CD14-positive monocyte (primary cell): ENCODE measurements at regions not wholly inside any gene's neighbourhood (a gene's known extent, or its start where the extent isn't known, plus 50 kb on each side); places are given as distances from the start of the nearest gene placed in this dataset.

Source experiments
- DNase-seq, 3 donors: peaks; one replicate each; pipeline ENCODE4 v3.0.0-alpha.2; 2011 to 2022
- H2AFZ ChIP-seq: 2 replicates; pipeline ENCODE4 v1.6.0; 2012; ENCODE audit warnings: mild to moderate bottlenecking, low read depth, low read length, inconsistent platforms; ENCODE audit not compliant: insufficient read depth, poor library complexity, severe bottlenecking
- H3K27ac ChIP-seq, 2 donors: 1 replicate in 1 of 2; 2 replicates in 1 of 2; pipeline ENCODE4 v1.5.1; 2012 to 2013; ENCODE audit warnings: low read length in 2 of 2, control low read depth in 1 of 2, inconsistent platforms in 1 of 2, low read depth in 1 of 2, mild to moderate bottlenecking in 1 of 2
- H3K27me3 ChIP-seq, 2 donors: one replicate each; pipeline versions ENCODE4 v1.6.0 to v1.6.1; 2011 to 2013; ENCODE audit warnings: low read length in 2 of 2; ENCODE audit not compliant: control insufficient read depth in 2 of 2, insufficient read depth in 2 of 2
- H3K36me3 ChIP-seq, 2 donors: replicated peaks in 1 of 2; 1 replicate in 1 of 2; 2 replicates in 1 of 2; pipeline versions ENCODE4 v1.5.1 to v1.6.1; 2012 to 2013; ENCODE audit warnings: low read length in 2 of 2, control low read depth in 1 of 2, inconsistent platforms in 1 of 2, mild to moderate bottlenecking in 1 of 2; ENCODE audit not compliant: insufficient read depth in 2 of 2, control insufficient read depth in 1 of 2
- H3K4me1 ChIP-seq, 2 donors: 1 replicate in 1 of 2; 2 replicates in 1 of 2; pipeline versions ENCODE4 v1.5.1 to v1.6.1; 2012 to 2013; ENCODE audit warnings: low read length in 2 of 2, control low read depth in 1 of 2, inconsistent platforms in 1 of 2, mild to moderate bottlenecking in 1 of 2, moderate library complexity in 1 of 2; ENCODE audit not compliant: insufficient read depth in 2 of 2, control insufficient read depth in 1 of 2
- H3K4me2 ChIP-seq: replicated peaks from 2 replicates; pipeline ENCODE3; 2012; ENCODE audit warnings: low read length, moderate library complexity, mild to moderate bottlenecking; ENCODE audit not compliant: poor library complexity, severe bottlenecking; ENCODE audit errors: extremely low read depth
- H3K4me3 ChIP-seq, 3 experiments: fragments of 200-600 bp in 1 of 3; sonication (generic) in 1 of 3; replicated peaks in 1 of 3; 1 replicate in 2 of 3; 2 replicates in 1 of 3; pipeline ENCODE4 v1.5.1; 2011 to 2013; ENCODE audit warnings: low read length in 3 of 3, mild to moderate bottlenecking in 3 of 3, control low read depth in 2 of 3, low read depth in 2 of 3, inconsistent platforms in 1 of 3, moderate library complexity in 1 of 3
- H3K79me2 ChIP-seq: 2 replicates; pipeline ENCODE4 v1.6.0; 2012; ENCODE audit warnings: mild to moderate bottlenecking, control low read depth, inconsistent platforms, low read length, moderate library complexity; ENCODE audit not compliant: insufficient read depth
- H3K9ac ChIP-seq: 2 replicates; pipeline ENCODE4 v1.6.0; 2017; ENCODE audit warnings: low read length, mild to moderate bottlenecking; ENCODE audit not compliant: insufficient read depth, poor library complexity, severe bottlenecking
- H3K9me3 ChIP-seq, 2 donors: replicated peaks in 1 of 2; 1 replicate in 1 of 2; 2 replicates in 1 of 2; pipeline versions ENCODE4 v1.5.1 to v1.6.1; 2012 to 2013; ENCODE audit warnings: low read length in 2 of 2, control low read depth in 1 of 2; ENCODE audit not compliant: control insufficient read depth in 1 of 2, insufficient read depth in 1 of 2
- H4K20me1 ChIP-seq: 2 replicates; pipeline ENCODE4 v1.6.0; 2012; ENCODE audit warnings: mild to moderate bottlenecking, low read length, control low read depth, moderate library complexity; ENCODE audit not compliant: insufficient read depth
- H3K27ac Mint-ChIP-seq, 7 donors: one replicate each; pipeline ENCODE4 v1.8.0; 2020; ENCODE audit warnings: mild to moderate bottlenecking in 7 of 7, mixed read lengths in 7 of 7, moderate library complexity in 6 of 7, inconsistent platforms in 2 of 7
- H3K27me3 Mint-ChIP-seq, 3 donors: one replicate each; pipeline ENCODE4 v1.8.0; 2021 to 2022; ENCODE audit warnings: low read depth in 3 of 3, mild to moderate bottlenecking in 3 of 3, mixed read lengths in 3 of 3, moderate library complexity in 3 of 3, inconsistent platforms in 1 of 3
- H3K36me3 Mint-ChIP-seq, 2 donors: one replicate each; pipeline ENCODE4 v1.8.0; 2020; ENCODE audit warnings: mixed read lengths in 2 of 2, inconsistent platforms in 1 of 2, mild to moderate bottlenecking in 1 of 2
- H3K4me1 Mint-ChIP-seq: one replicate; pipeline ENCODE4 v1.8.0; 2020; ENCODE audit warnings: mild to moderate bottlenecking, mixed read lengths
- H3K4me3 Mint-ChIP-seq, 2 donors: one replicate each; pipeline ENCODE4 v1.8.0; 2020; ENCODE audit warnings: mild to moderate bottlenecking in 2 of 2, mixed read lengths in 2 of 2, moderate library complexity in 1 of 2
- H3K9me3 Mint-ChIP-seq, 7 donors: one replicate each; pipeline ENCODE4 v1.8.0; 2020 to 2022; ENCODE audit warnings: mixed read lengths in 7 of 7, mild to moderate bottlenecking in 6 of 7, moderate library complexity in 6 of 7, inconsistent platforms in 2 of 7
- WGBS: methylation state at CpG from one replicate; pipeline ENCODE4 v1.1.5; 2013; ENCODE audit warnings: missing lambda C conversion rate; ENCODE audit not compliant: insufficient coverage; 5-methylcytosine and 5-hydroxymethylcytosine counted together
- intact Hi-C, 2 donors: fragments of 100-400 bp; cut with micrococcal nuclease; formaldehyde crosslinking; loops; one replicate each; pipeline versions ENCODE4 v1.15.0 to v1.15.1; 2023
- TF ChIP-seq, protein P1 (sequence below): fragments of 200-600 bp; IDR thresholded peaks from one replicate; pipeline ENCODE4 v1.8.0; 2022; ENCODE audit warnings: antibody characterized with exemption, mild to moderate bottlenecking

DNA sequence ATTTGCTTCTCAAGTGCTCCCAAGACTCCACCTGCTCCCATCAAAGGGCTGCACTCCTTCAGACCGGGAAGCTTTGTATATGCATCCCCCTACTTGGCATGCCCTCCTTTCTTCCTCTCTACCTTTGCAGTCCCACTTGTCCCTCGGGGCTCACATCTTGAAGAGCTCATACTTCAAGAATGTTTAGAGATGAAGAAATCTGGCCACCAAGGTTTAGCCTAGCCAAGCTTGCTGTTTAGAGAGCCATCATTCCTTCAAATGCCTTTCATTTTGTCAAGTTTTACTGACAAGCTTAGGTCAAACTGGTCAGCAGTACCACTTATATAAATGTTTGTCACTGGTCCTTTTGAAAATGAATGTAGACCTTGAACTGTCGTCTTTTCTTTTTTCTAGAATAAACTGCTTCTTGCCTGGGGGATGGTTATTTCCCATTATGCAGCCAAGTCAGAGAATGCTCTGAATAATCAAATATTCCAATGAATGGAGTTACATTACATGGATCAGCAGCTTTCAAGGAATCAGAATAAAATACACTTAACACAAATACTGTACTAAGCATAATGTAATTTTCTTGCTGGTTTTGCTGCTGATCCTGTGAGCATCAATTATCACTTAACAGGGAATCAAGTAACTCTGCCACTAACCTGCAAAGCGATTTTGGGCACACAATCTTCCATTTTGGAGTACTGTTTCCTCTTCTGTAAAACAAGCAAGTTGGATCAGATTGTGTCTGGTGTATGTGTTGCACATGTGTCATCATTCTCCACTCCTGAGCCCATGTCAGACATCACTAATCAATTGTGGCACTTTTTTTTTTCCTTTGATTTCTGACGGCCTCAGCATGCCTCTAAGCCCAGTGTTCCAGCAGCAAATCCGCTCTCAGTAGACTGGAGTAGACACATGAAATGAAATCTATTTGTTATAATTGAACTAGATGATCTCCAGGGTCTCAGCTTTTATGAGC lies 357.9 kb downstream of the PTEN start:
- H3K27ac ChIP-seq, result no peak overlapping the region
- H3K9me3 ChIP-seq, result no peaks in the 10 kb centered on the region
- H4K20me1 ChIP-seq, result no peaks in the 10 kb centered on the region
- Mint-ChIP-seq H3K27ac (no peak overlapping the region), H3K27me3 (peaks cover 0 to 1% (median 0%) of the 10 kb centered on the region in 3 donors), H3K36me3 (no peaks in the 10 kb centered on the region), H3K4me1 (peaks cover 9% of the 10 kb centered on the region), H3K4me3 (no peak overlapping the region), H3K9me3 (peaks cover 0 to 2% (median 0%) of the 10 kb centered on the region in 7 donors)
- DNase-seq, result no peak
- H3K36me3 ChIP-seq, result no peaks in the 10 kb centered on the region
- no peak overlapping the region for H3K9ac ChIP-seq
- WGBS, result 100% methylated on average over 1 of the region's 6 CpGs
- no peak overlapping the region for H2AFZ ChIP-seq
- TF ChIP-seq, protein P1, sequence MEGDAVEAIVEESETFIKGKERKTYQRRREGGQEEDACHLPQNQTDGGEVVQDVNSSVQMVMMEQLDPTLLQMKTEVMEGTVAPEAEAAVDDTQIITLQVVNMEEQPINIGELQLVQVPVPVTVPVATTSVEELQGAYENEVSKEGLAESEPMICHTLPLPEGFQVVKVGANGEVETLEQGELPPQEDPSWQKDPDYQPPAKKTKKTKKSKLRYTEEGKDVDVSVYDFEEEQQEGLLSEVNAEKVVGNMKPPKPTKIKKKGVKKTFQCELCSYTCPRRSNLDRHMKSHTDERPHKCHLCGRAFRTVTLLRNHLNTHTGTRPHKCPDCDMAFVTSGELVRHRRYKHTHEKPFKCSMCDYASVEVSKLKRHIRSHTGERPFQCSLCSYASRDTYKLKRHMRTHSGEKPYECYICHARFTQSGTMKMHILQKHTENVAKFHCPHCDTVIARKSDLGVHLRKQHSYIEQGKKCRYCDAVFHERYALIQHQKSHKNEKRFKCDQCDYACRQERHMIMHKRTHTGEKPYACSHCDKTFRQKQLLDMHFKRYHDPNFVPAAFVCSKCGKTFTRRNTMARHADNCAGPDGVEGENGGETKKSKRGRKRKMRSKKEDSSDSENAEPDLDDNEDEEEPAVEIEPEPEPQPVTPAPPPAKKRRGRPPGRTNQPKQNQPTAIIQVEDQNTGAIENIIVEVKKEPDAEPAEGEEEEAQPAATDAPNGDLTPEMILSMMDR, result no peak
- H3K4me3 ChIP-seq, result no peak overlapping the region
- intact Hi-C loops, result no loop called here
- H3K4me1 ChIP-seq, result no peaks in the 10 kb centered on the region
- H3K27me3 ChIP-seq, result no peaks in the 10 kb centered on the region
- H3K79me2 ChIP-seq, result no peaks in the 10 kb centered on the region
- no peak overlapping the region for H3K4me2 ChIP-seq

DNA sequence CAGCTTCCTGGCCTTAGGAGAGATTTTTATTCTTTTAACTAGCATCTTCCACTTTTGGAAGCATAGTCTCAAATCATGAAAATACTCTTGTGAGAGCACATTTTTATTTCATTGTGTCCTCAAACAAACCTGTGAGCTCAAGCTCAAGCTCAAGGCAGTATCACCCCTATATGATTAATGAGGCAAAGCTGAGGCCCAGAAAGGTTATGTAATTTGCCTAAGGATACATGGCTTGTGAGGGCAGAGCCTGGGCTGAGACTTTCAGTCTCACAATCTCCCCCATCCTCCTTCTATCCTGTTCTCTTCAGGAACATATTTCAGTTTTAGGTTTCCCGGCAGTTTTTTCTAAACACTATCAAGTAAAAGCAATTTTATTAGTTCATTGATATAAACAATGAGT lies 359.5 kb downstream of the PTEN start:
- intact Hi-C loops, result no loop called here
- Mint-ChIP-seq H3K4me3 (no peak overlapping the region), H3K4me1 (peaks cover 14% of the 10 kb centered on the region), H3K27ac (no peak overlapping the region), H3K27me3 (peaks cover 0 to 1% (median 0%) of the 10 kb centered on the region in 3 donors), H3K9me3 (peaks cover 0 to 2% (median 0%) of the 10 kb centered on the region in 7 donors), H3K36me3 (no peaks in the 10 kb centered on the region)
- Histone ChIP-seq H3K4me3 (no peak overlapping the region), H3K27ac (no peak overlapping the region), H2AFZ (no peak overlapping the region), H3K4me2 (no peak overlapping the region), H3K27me3 (no peaks in the 10 kb centered on the region), H3K4me1 (peaks cover 0 to 3% of the 10 kb centered on the region in 2 donors), H3K9ac (no peak overlapping the region), H3K79me2 (no peaks in the 10 kb centered on the region), H3K36me3 (no peaks in the 10 kb centered on the region), H4K20me1 (no peaks in the 10 kb centered on the region), H3K9me3 (no peaks in the 10 kb centered on the region)
- TF ChIP-seq, protein P1, result no peak
- DNase-seq, result no peak
- no CpG with 5 or more reads among the region's 1 CpG for WGBS
